ENCODE measurements at regions not wholly inside any gene's neighbourhood (a gene's known extent, or its start where the extent isn't known, plus 50 kb on each side); places are given as distances from the start of the nearest gene placed in this dataset.

DNA sequence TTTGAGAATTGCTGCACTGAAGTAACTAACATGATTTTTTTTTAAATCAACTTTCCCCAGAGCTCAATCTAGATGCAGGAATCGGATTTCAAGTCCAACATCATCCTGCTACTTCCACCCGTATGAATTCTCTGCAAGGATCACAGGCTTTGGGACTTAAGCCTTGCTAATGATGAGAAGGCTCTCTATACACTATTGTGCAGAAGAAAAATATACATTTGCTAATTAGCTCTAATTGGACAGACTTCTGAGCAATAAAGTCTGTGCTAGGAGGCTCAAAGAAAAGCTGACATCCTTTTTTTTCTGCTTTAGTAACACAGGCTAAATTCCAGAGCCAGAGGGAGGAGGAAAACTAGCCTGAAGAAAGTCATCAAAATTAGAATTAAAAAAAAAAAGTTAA lies 433.6 kb downstream of the PMP22 start:
- no peak for TF ChIP-seq CTCF (IDR thresholded peaks at IDR 0.05 in 4 of 5, conservative IDR thresholded peaks at IDR 0.05 in 1 of 5)
- no peak for TF ChIP-seq POLR2A (IDR thresholded peaks at IDR 0.05)

Measured in gastrocnemius medialis (tissue), 4 donors.